Right lobe of liver (tissue), 6 donors: ENCODE measurements at regions not wholly inside any gene's neighbourhood (a gene's known extent, or its start where the extent isn't known, plus 50 kb on each side); places are given as distances from the start of the nearest gene placed in this dataset.

Source experiments
- ATAC-seq, 4 donors: fragments of 200-7000 bp; cut with Tn5 transposase; one replicate each; pipeline ENCODE4 v1.9.1; 2020; ENCODE audit warnings: mild to moderate bottlenecking in 4 of 4, moderate library complexity in 4 of 4
- DNase-seq, 3 donors: peaks; one replicate each; pipeline ENCODE4 v3.0.0-alpha.2; 2020
- H3K27ac ChIP-seq, 3 donors: fragments of 200-600 bp; one replicate each; pipeline ENCODE4 v1.8.0; 2022
- H3K27me3 ChIP-seq, 2 donors: fragments of 200-600 bp; one replicate each; pipeline ENCODE4 v1.8.0; 2022
- H3K36me3 ChIP-seq, 4 donors: fragments of 200-600 bp; sonication (generic) in 1 of 4; one replicate each; pipeline versions ENCODE4 v1.5.1 to v1.8.0; 2017 to 2022; ENCODE audit warnings: control low read depth in 1 of 4
- H3K4me1 ChIP-seq, 4 donors: fragments of 200-600 bp; sonication (generic) in 1 of 4; one replicate each; pipeline versions ENCODE4 v1.5.1 to v1.8.0; 2017 to 2022; ENCODE audit warnings: control low read depth in 1 of 4
- H3K4me3 ChIP-seq, 3 donors: fragments of 200-600 bp; one replicate each; pipeline ENCODE4 v1.8.0; 2022
- H3K9me3 ChIP-seq, 4 donors: fragments of 200-600 bp; sonication (generic) in 1 of 4; one replicate each; pipeline versions ENCODE4 v1.5.1 to v1.8.0; 2017 to 2022; ENCODE audit warnings: control low read depth in 1 of 4
- CTCF ChIP-seq, 4 donors: fragments of 200-600 bp in 3 of 4; fragments of 450-650 bp in 1 of 4; IDR thresholded peaks; one replicate each; pipeline versions ENCODE4 v1.5.1 to v1.8.0; 2016 to 2022; ENCODE audit warnings: antibody characterized with exemption in 4 of 4, mild to moderate bottlenecking in 2 of 4
- POLR2A ChIP-seq: fragments of 450-650 bp; IDR thresholded peaks from one replicate; pipeline ENCODE4 v1.6.1; 2017; ENCODE audit warnings: antibody characterized with exemption, mild to moderate bottlenecking
- WGBS: methylation state at CpG from one replicate; pipeline ENCODE4 v1.1.6; 2018; ENCODE audit warnings: low coverage, low lambda C conversion rate; ENCODE audit not compliant: insufficient coverage; ENCODE audit errors: missing lambda C conversion rate; 5-methylcytosine and 5-hydroxymethylcytosine counted together
- intact Hi-C, 2 donors: fragments of 100-400 bp; cut with DNase I; formaldehyde crosslinking; loops; one replicate each; pipeline versions ENCODE4 v1.11.2 to v1.14.1; 2022
- donor health status: DM: no; HTN: yes; CAD: no.
- donor health status: DM: no; HTN: no; CAD: no.
- donor health status: DM: no; HTN: no; CAD: no.
- donor health status: DM: no; HTN: yes; CAD: no.
- donor health status: DM: no; HTN: yes; CAD: no.

DNA sequence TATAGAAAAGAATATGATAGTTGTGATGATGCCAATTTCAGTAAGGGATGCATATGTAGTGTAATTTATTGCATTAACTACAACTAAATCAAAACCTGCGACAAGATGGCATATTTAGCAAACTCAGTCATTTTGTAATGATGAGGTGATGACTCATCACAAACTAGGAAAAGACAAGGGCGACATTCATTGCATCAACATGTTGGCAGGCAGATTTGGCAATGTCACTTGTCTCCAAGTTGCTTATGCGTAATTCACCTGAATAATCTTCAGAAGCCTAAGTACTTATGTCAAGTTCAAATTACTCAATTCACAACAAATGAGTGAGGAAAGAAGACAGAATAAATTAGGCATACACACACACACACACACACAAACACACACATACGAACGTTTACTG lies 273.2 kb upstream of the RGPD4 start:
- Histone ChIP-seq H3K36me3 (no peaks in the 10 kb centered on the region), H3K4me1 (no peaks in the 10 kb centered on the region), H3K27me3 (no peaks in the 10 kb centered on the region), H3K4me3 (no peak overlapping the region), H3K9me3 (no peaks in the 10 kb centered on the region), H3K27ac (no peak overlapping the region)
- intact Hi-C loops, result no loop called here
- no peak for TF ChIP-seq POLR2A
- no peak for TF ChIP-seq CTCF (IDR thresholded peaks at IDR 0.05)
- ATAC-seq (no peak), DNase-seq (no peak)
- 57% methylated on average over 5 of the region's 5 CpGs for WGBS

GRCh38 chr2:107556038-107556627 lies 270.6 kb upstream of the RGPD4 start:
- no peaks in the 10 kb centered on the region for H3K27me3 ChIP-seq
- TF ChIP-seq CTCF (IDR thresholded peaks at IDR 0.05) (no peak), POLR2A (no peak)
- H3K4me3 ChIP-seq, result no peak overlapping the region
- H3K36me3 ChIP-seq, result no peaks in the 10 kb centered on the region
- intact Hi-C loops, result no loop called here
- no peak overlapping the region for H3K27ac ChIP-seq
- no peaks in the 10 kb centered on the region for H3K4me1 ChIP-seq
- 59% methylated on average over 4 of the region's 5 CpGs for WGBS
- ATAC-seq (no peak), DNase-seq (no peak)
- H3K9me3 ChIP-seq, result no peaks in the 10 kb centered on the region

DNA sequence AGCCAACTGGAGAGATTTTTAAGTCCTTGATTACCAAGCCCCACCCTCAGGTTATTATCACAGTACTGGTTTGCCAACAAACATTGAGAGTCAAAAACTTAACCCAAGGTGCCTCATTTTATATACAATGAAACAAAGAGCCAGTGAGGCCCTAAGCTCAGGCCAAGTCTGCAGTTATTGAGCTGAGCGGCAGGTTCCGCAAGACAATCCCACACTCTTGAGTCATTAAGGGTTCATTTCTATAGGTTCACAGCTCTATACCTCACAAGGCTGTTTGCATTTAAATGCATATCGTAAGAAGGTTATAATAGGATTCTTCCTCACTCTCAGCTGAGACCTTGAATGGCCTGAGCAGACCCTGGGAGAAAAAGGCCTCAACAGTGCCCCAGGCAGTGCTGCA lies 268.4 kb upstream of the RGPD4 start:
- no peaks in the 10 kb centered on the region for H3K36me3 ChIP-seq
- ATAC-seq (no peak), DNase-seq (no peak)
- WGBS, result 79% methylated on average over 3 of the region's 3 CpGs
- H3K27ac ChIP-seq, result no peak overlapping the region
- intact Hi-C loops, result no loop called here
- H3K4me1 ChIP-seq, result no peaks in the 10 kb centered on the region
- H3K27me3 ChIP-seq, result no peaks in the 10 kb centered on the region
- TF ChIP-seq CTCF (IDR thresholded peaks at IDR 0.05) (no peak), POLR2A (no peak)
- no peak overlapping the region for H3K4me3 ChIP-seq
- no peaks in the 10 kb centered on the region for H3K9me3 ChIP-seq

DNA sequence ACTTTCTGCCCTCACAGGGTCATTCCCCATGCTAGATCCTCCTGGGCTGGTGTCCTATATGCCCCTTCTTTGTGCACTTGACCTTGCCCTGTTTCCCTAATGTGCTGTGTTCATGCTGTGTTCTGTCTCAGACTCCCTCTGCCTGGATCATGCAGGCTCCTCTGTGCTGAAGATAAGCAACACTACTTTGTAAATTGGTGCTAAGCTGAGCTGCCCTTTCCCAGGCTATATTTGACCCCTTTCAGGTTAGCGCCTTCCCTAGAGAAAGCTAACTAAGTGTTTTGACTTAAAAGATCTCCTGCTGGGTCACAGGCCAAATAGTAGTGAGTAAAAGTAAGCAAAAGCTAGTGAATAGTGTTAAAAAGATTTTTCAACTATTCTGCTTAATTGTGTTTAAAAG lies 257.2 kb upstream of the RGPD4 start:
- H3K4me3 ChIP-seq, result no peak overlapping the region
- H3K4me1 ChIP-seq, result no peaks in the 10 kb centered on the region
- TF ChIP-seq CTCF (IDR thresholded peaks at IDR 0.05) (no peak), POLR2A (no peak)
- DNase-seq (no peak), ATAC-seq (no peak)
- intact Hi-C loops, result no loop called here
- 50% methylated on average over 1 of the region's 1 CpG for WGBS
- no peaks in the 10 kb centered on the region for H3K9me3 ChIP-seq
- H3K27ac ChIP-seq, result no peak overlapping the region
- no peaks in the 10 kb centered on the region for H3K36me3 ChIP-seq
- H3K27me3 ChIP-seq, result no peaks in the 10 kb centered on the region

GRCh38 chr2:107570876-107571275 lies 255.8 kb upstream of the RGPD4 start:
- ATAC-seq, result no peak

More at GRCh38 chr2:107570876-107571275, 255.8 kb upstream of the RGPD4 start:
- 67% methylated on average over 1 of the region's 1 CpG for WGBS
- intact Hi-C loops, result no loop called here
- H3K27ac ChIP-seq, result no peak overlapping the region
- no peak for DNase-seq
- TF ChIP-seq CTCF (IDR thresholded peaks at IDR 0.05) (no peak), POLR2A (no peak)
- no peak overlapping the region for H3K4me3 ChIP-seq
- H3K27me3 ChIP-seq, result no peaks in the 10 kb centered on the region
- no peaks in the 10 kb centered on the region for H3K4me1 ChIP-seq
- no peaks in the 10 kb centered on the region for H3K9me3 ChIP-seq
- no peaks in the 10 kb centered on the region for H3K36me3 ChIP-seq
